ENCODE measurements at regions not wholly inside any gene's neighbourhood (a gene's known extent, or its start where the extent isn't known, plus 50 kb on each side); places are given as distances from the start of the nearest gene placed in this dataset.
"Not testable (repeated sequence)": the region's sequence is repeated elsewhere in the genome, so short reads cannot be mapped to it uniquely, and the experiment has no call there.

- TF ChIP-seq POU2F2 (IDR thresholded peaks at IDR 0.05; ENCODE audit: low read depth, low read length) (no peak), SPI1 (IDR thresholded peaks at IDR 0.05; ENCODE audit: low read depth, low read length) (no peak), POLR2A (IDR thresholded peaks at IDR 0.05; ENCODE audit: low read depth, low read length) (no peak), TAF1 (IDR thresholded peaks at IDR 0.05; ENCODE audit: low read depth, low read length) (no peak), POLR2AphosphoS5 (IDR thresholded peaks at IDR 0.05; ENCODE audit: low read depth, low read length) (no peak), PAX5 (IDR thresholded peaks at IDR 0.05; ENCODE audit: insufficient read depth, low read length, severe bottlenecking) (no peak)
- DNase-seq (ENCODE audit: insufficient read length, low spot score) = no peak
- FAIRE-seq = no peak
These were observed 93.2 kb upstream of the MYL10 start for GRCh38 chr7:101722247-101722646.

- FAIRE-seq (no peak), DNase-seq (ENCODE audit: insufficient read length, low spot score) (no peak)
- no peak for TF ChIP-seq PAX5 (IDR thresholded peaks at IDR 0.05; ENCODE audit: insufficient read depth, low read length, severe bottlenecking)
- no peak for TF ChIP-seq POLR2A (IDR thresholded peaks at IDR 0.05; ENCODE audit: low read depth, low read length)
- TF ChIP-seq SPI1 (IDR thresholded peaks at IDR 0.05; ENCODE audit: low read depth, low read length) = no peak
- TF ChIP-seq POLR2AphosphoS5 (IDR thresholded peaks at IDR 0.05; ENCODE audit: low read depth, low read length) = no peak
- no peak for TF ChIP-seq POU2F2 (IDR thresholded peaks at IDR 0.05; ENCODE audit: low read depth, low read length)
These were observed 93.6 kb upstream of the CUX1 start for GRCh38 chr7:101723835-101724234.

- TF ChIP-seq PAX5 (IDR thresholded peaks at IDR 0.05; ENCODE audit: insufficient read depth, low read length, severe bottlenecking) (no peak), TAF1 (IDR thresholded peaks at IDR 0.05; ENCODE audit: low read depth, low read length) (no peak), SPI1 (IDR thresholded peaks at IDR 0.05; ENCODE audit: low read depth, low read length) (no peak)
- FAIRE-seq (no peak), DNase-seq (ENCODE audit: insufficient read length, low spot score) (no peak)
These were observed 92.5 kb upstream of the CUX1 start for GRCh38 chr7:101724957-101725356.

- DNase-seq (ENCODE audit: insufficient read length, low spot score) (no peak), FAIRE-seq (no peak)
- no peak for TF ChIP-seq PAX5 (IDR thresholded peaks at IDR 0.05; ENCODE audit: insufficient read depth, low read length, severe bottlenecking)
- TF ChIP-seq POLR2AphosphoS5 (IDR thresholded peaks at IDR 0.05; ENCODE audit: low read depth, low read length) = no peak
- no peak for TF ChIP-seq SPI1 (IDR thresholded peaks at IDR 0.05; ENCODE audit: low read depth, low read length)
- TF ChIP-seq TAF1 (IDR thresholded peaks at IDR 0.05; ENCODE audit: low read depth, low read length) = no peak
- TF ChIP-seq POLR2A (IDR thresholded peaks at IDR 0.05; ENCODE audit: low read depth, low read length) = no peak
- TF ChIP-seq POU2F2 (IDR thresholded peaks at IDR 0.05; ENCODE audit: low read depth, low read length) = no peak
These were observed 91.5 kb upstream of the CUX1 start for GRCh38 chr7:101725921-101726320.

- TF ChIP-seq TAF1 (IDR thresholded peaks at IDR 0.05; ENCODE audit: low read depth, low read length) = no peak
- TF ChIP-seq PAX5 (IDR thresholded peaks at IDR 0.05; ENCODE audit: insufficient read depth, low read length, severe bottlenecking) = no peak
- TF ChIP-seq POU2F2 (IDR thresholded peaks at IDR 0.05; ENCODE audit: low read depth, low read length) = no peak
- TF ChIP-seq SPI1 (IDR thresholded peaks at IDR 0.05; ENCODE audit: low read depth, low read length) = no peak
- TF ChIP-seq POLR2AphosphoS5 (IDR thresholded peaks at IDR 0.05; ENCODE audit: low read depth, low read length) = no peak
- TF ChIP-seq POLR2A (IDR thresholded peaks at IDR 0.05; ENCODE audit: low read depth, low read length) = no peak
- DNase-seq (ENCODE audit: insufficient read length, low spot score) = no peak
- no peak for FAIRE-seq
These were observed 90.2 kb upstream of the CUX1 start for GRCh38 chr7:101727184-101727583.

- TF ChIP-seq TAF1 (IDR thresholded peaks at IDR 0.05; ENCODE audit: low read depth, low read length) = no peak
- no peak for TF ChIP-seq PAX5 (IDR thresholded peaks at IDR 0.05; ENCODE audit: insufficient read depth, low read length, severe bottlenecking)
- TF ChIP-seq SPI1 (IDR thresholded peaks at IDR 0.05; ENCODE audit: low read depth, low read length) = no peak
- no peak for TF ChIP-seq POLR2AphosphoS5 (IDR thresholded peaks at IDR 0.05; ENCODE audit: low read depth, low read length)
- TF ChIP-seq POLR2A (IDR thresholded peaks at IDR 0.05; ENCODE audit: low read depth, low read length) = no peak
- TF ChIP-seq POU2F2 (IDR thresholded peaks at IDR 0.05; ENCODE audit: low read depth, low read length) = no peak
- DNase-seq (ENCODE audit: insufficient read length, low spot score) (no peak), FAIRE-seq (peak; percentile 28)
These were observed 89.3 kb upstream of the CUX1 start for GRCh38 chr7:101728128-101728527.

- DNase-seq (ENCODE audit: insufficient read length, low spot score); FAIRE-seq: not testable (repeated sequence)
These were observed 88.6 kb upstream of the CUX1 start for GRCh38 chr7:101728873-101729240.

- TF ChIP-seq POLR2AphosphoS5 (IDR thresholded peaks at IDR 0.05; ENCODE audit: low read depth, low read length) (no peak), TAF1 (IDR thresholded peaks at IDR 0.05; ENCODE audit: low read depth, low read length) (no peak), POLR2A (IDR thresholded peaks at IDR 0.05; ENCODE audit: low read depth, low read length) (no peak), SPI1 (IDR thresholded peaks at IDR 0.05; ENCODE audit: low read depth, low read length) (no peak), POU2F2 (IDR thresholded peaks at IDR 0.05; ENCODE audit: low read depth, low read length) (no peak), PAX5 (IDR thresholded peaks at IDR 0.05; ENCODE audit: insufficient read depth, low read length, severe bottlenecking) (no peak)
- no peak for DNase-seq (ENCODE audit: insufficient read length, low spot score)
- no peak for FAIRE-seq
These were observed 88.1 kb upstream of the CUX1 start for GRCh38 chr7:101729241-101729883.

- no peak for FAIRE-seq
- no peak for DNase-seq (ENCODE audit: insufficient read length, low spot score)
These were observed 85.8 kb upstream of the CUX1 start for GRCh38 chr7:101731502-101732084.

More at GRCh38 chr7:101731502-101732084, 85.8 kb upstream of the CUX1 start:
- TF ChIP-seq TAF1 (IDR thresholded peaks at IDR 0.05; ENCODE audit: low read depth, low read length) (no peak), POLR2AphosphoS5 (IDR thresholded peaks at IDR 0.05; ENCODE audit: low read depth, low read length) (no peak), POLR2A (IDR thresholded peaks at IDR 0.05; ENCODE audit: low read depth, low read length) (no peak), PAX5 (IDR thresholded peaks at IDR 0.05; ENCODE audit: insufficient read depth, low read length, severe bottlenecking) (no peak), SPI1 (IDR thresholded peaks at IDR 0.05; ENCODE audit: low read depth, low read length) (no peak), POU2F2 (IDR thresholded peaks at IDR 0.05; ENCODE audit: low read depth, low read length) (no peak)
